Thyroid gland (tissue), 4 donors: ENCODE measurements at regions not wholly inside any gene's neighbourhood (a gene's known extent, or its start where the extent isn't known, plus 50 kb on each side); places are given as distances from the start of the nearest gene placed in this dataset.
"Not testable (repeated sequence)": the region's sequence is repeated elsewhere in the genome, so short reads cannot be mapped to it uniquely, and the experiment has no call there.

Experiments
- CTCF ChIP-seq, 6 experiments: fragments of 200-600 bp in 3 of 6; fragments of 450-650 bp in 3 of 6; sonication (generic) in 3 of 6; IDR thresholded peaks; one replicate each; pipeline ENCODE4 v1.5.1; 2016 to 2019; ENCODE audit warnings: antibody characterized with exemption in 6 of 6, mild to moderate bottlenecking in 2 of 6, inconsistent platforms in 1 of 6, moderate library complexity in 1 of 6
- POLR2A ChIP-seq, 2 donors: fragments of 450-650 bp; IDR thresholded peaks; one replicate each; pipeline ENCODE4 v1.6.1; 2017; ENCODE audit warnings: antibody characterized with exemption in 2 of 2, mild to moderate bottlenecking in 2 of 2, moderate library complexity in 1 of 2

DNA sequence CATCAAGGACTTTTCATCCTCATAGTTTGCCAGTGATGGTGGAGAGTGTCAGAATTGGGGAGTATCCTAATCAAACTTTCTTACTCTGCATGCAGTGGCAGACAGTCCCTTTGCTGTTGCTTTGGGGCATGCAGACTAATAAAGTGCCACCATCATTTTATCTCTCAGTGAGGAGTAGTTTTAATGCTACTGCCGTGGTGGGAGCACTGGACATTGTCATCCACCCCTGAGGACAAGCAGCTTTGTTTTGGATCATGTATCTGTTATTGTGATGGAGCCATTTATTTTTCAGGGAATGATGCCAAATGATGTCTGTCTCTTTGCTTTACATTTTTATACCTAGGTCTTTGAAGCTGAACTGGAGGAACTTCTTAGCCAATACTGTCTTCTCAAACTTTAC, 1226.9 kb downstream of the FOXD4L5 start:
- TF ChIP-seq CTCF, POLR2A (IDR thresholded peaks at IDR 0.05): not testable (repeated sequence)
